PFSK-1 (cell line): ENCODE measurements at regions not wholly inside any gene's neighbourhood (a gene's known extent, or its start where the extent isn't known, plus 50 kb on each side); places are given as distances from the start of the nearest gene placed in this dataset.

Source experiments
- FOXP2 ChIP-seq: optimal IDR thresholded peaks from 2 replicates; pipeline ENCODE3; 2011; ENCODE audit warnings: borderline replicate concordance, control low read depth, inconsistent platforms; ENCODE audit not compliant: insufficient read depth; ENCODE audit errors: extremely low read length, extremely low read depth
- POLR2AphosphoS5 ChIP-seq: IDR thresholded peaks from 2 replicates; pipeline ENCODE4 v1.6.1; 2012; ENCODE audit warnings: low read depth, mild to moderate bottlenecking, control low read depth, low read length, moderate library complexity
- SIN3A ChIP-seq: IDR thresholded peaks from 2 replicates; pipeline ENCODE4 v1.6.1; 2012; ENCODE audit warnings: mild to moderate bottlenecking, low read length, moderate library complexity, borderline replicate concordance; ENCODE audit not compliant: insufficient read depth
- TAF1 ChIP-seq: IDR thresholded peaks from 2 replicates; pipeline ENCODE4 v1.6.1; 2012; ENCODE audit warnings: low read length, control low read depth, borderline replicate concordance; ENCODE audit not compliant: insufficient read depth
- TF ChIP-seq, protein P1 (sequence below), 2 experiments: IDR thresholded peaks; 2 replicates each; pipeline versions ENCODE4 v1.6.1 to v1.8.0; 2011 to 2012; ENCODE audit warnings: low read depth in 2 of 2, low read length in 2 of 2, control low read depth in 1 of 2, inconsistent platforms in 1 of 2, mild to moderate bottlenecking in 1 of 2, moderate library complexity in 1 of 2; ENCODE audit not compliant: insufficient read depth in 1 of 2

DNA sequence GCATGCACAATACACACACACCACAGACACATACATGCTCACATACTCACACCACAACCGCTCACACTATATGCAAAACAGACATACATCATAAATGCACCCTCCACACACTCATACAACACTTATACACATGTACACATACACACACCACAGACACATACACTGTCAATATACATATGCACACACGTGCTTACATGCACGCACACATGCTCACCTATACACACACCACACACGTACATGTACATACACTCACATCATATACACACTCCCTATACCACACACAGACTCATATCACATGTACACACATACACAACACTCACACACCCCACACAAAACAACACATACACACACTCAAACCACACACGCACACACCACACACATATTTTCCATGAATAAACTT lies 885.3 kb downstream of the TBC1D22A start:
- no peak for TF ChIP-seq POLR2AphosphoS5
- TF ChIP-seq TAF1 = no peak
- TF ChIP-seq, protein P1, sequence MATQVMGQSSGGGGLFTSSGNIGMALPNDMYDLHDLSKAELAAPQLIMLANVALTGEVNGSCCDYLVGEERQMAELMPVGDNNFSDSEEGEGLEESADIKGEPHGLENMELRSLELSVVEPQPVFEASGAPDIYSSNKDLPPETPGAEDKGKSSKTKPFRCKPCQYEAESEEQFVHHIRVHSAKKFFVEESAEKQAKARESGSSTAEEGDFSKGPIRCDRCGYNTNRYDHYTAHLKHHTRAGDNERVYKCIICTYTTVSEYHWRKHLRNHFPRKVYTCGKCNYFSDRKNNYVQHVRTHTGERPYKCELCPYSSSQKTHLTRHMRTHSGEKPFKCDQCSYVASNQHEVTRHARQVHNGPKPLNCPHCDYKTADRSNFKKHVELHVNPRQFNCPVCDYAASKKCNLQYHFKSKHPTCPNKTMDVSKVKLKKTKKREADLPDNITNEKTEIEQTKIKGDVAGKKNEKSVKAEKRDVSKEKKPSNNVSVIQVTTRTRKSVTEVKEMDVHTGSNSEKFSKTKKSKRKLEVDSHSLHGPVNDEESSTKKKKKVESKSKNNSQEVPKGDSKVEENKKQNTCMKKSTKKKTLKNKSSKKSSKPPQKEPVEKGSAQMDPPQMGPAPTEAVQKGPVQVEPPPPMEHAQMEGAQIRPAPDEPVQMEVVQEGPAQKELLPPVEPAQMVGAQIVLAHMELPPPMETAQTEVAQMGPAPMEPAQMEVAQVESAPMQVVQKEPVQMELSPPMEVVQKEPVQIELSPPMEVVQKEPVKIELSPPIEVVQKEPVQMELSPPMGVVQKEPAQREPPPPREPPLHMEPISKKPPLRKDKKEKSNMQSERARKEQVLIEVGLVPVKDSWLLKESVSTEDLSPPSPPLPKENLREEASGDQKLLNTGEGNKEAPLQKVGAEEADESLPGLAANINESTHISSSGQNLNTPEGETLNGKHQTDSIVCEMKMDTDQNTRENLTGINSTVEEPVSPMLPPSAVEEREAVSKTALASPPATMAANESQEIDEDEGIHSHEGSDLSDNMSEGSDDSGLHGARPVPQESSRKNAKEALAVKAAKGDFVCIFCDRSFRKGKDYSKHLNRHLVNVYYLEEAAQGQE (IDR thresholded peaks at IDR 0.05; ENCODE audit: insufficient read depth in 1 of 2, low read depth in 2 of 2, low read length in 2 of 2) = no peak
- no peak for TF ChIP-seq SIN3A
- no peak for TF ChIP-seq FOXP2
